ENCODE measurements at regions not wholly inside any gene's neighbourhood (a gene's known extent, or its start where the extent isn't known, plus 50 kb on each side); places are given as distances from the start of the nearest gene placed in this dataset.

GRCh38 chr3:30428251-30428650 lies 178.2 kb upstream of the TGFBR2 start:
- TF ChIP-seq TARDBP (IDR thresholded peaks at IDR 0.05) (no peak), BHLHE40 (IDR thresholded peaks at IDR 0.05; ENCODE audit: borderline replicate concordance) (no peak), SUZ12 (IDR thresholded peaks at IDR 0.05) (no peak), CTBP1 (IDR thresholded peaks at IDR 0.05; ENCODE audit: borderline replicate concordance) (no peak), ZNF384 (IDR thresholded peaks at IDR 0.05) (no peak), SP1 (IDR thresholded peaks at IDR 0.05) (no peak), ARNT (IDR thresholded peaks at IDR 0.05) (no peak), NFRKB (IDR thresholded peaks at IDR 0.05) (no peak), FOXK2 (IDR thresholded peaks at IDR 0.05) (no peak), ELF4 (IDR thresholded peaks at IDR 0.05) (no peak), HDGF (IDR thresholded peaks at IDR 0.05; ENCODE audit: borderline replicate concordance) (no peak), LEF1 (IDR thresholded peaks at IDR 0.05; ENCODE audit: borderline replicate concordance) (no peak), FOXM1 (IDR thresholded peaks at IDR 0.05; ENCODE audit: borderline replicate concordance) (no peak)
- TF ChIP-seq, protein P1, sequence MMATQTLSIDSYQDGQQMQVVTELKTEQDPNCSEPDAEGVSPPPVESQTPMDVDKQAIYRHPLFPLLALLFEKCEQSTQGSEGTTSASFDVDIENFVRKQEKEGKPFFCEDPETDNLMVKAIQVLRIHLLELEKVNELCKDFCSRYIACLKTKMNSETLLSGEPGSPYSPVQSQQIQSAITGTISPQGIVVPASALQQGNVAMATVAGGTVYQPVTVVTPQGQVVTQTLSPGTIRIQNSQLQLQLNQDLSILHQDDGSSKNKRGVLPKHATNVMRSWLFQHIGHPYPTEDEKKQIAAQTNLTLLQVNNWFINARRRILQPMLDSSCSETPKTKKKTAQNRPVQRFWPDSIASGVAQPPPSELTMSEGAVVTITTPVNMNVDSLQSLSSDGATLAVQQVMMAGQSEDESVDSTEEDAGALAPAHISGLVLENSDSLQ (IDR thresholded peaks at IDR 0.05) = no peak

All from HEK293T (cell line).